ENCODE measurements at regions not wholly inside any gene's neighbourhood (a gene's known extent, or its start where the extent isn't known, plus 50 kb on each side); places are given as distances from the start of the nearest gene placed in this dataset.

DNA sequence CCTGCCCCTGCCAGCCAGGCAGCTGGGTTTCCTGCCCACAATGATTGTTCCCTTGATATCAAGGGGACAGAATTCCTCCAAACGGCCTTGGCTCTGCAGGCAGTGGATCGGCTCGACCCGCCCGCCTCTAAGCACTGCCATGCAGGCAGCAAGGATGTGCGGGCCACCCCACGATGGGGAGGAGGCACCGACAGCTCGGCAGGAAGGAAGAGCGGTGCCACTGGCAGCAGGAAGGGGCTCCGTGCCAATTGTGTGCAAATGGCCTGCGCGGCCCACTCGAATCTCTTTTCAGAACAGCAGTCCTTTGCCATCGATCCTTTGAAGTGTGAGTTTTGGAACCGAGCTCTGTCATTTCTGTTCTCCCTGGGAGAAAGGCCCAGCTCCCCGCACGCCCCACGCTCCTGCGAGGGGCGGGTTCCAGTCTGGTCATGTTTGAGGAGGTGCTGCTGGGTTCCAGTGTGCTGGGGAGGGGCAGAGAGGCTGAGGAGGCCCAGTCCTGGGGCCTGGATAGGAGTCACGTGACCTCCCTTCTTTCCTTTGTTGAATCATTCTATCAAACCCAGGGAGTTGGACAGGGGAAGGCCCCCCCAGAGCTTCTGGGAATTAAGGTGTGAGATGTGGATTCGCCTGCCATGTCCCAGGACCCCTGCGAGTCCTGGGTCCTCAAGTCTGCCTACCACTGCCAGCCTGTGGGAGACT, 406.0 kb downstream of the CTTN start (continued):
- TF ChIP-seq, protein P1, sequence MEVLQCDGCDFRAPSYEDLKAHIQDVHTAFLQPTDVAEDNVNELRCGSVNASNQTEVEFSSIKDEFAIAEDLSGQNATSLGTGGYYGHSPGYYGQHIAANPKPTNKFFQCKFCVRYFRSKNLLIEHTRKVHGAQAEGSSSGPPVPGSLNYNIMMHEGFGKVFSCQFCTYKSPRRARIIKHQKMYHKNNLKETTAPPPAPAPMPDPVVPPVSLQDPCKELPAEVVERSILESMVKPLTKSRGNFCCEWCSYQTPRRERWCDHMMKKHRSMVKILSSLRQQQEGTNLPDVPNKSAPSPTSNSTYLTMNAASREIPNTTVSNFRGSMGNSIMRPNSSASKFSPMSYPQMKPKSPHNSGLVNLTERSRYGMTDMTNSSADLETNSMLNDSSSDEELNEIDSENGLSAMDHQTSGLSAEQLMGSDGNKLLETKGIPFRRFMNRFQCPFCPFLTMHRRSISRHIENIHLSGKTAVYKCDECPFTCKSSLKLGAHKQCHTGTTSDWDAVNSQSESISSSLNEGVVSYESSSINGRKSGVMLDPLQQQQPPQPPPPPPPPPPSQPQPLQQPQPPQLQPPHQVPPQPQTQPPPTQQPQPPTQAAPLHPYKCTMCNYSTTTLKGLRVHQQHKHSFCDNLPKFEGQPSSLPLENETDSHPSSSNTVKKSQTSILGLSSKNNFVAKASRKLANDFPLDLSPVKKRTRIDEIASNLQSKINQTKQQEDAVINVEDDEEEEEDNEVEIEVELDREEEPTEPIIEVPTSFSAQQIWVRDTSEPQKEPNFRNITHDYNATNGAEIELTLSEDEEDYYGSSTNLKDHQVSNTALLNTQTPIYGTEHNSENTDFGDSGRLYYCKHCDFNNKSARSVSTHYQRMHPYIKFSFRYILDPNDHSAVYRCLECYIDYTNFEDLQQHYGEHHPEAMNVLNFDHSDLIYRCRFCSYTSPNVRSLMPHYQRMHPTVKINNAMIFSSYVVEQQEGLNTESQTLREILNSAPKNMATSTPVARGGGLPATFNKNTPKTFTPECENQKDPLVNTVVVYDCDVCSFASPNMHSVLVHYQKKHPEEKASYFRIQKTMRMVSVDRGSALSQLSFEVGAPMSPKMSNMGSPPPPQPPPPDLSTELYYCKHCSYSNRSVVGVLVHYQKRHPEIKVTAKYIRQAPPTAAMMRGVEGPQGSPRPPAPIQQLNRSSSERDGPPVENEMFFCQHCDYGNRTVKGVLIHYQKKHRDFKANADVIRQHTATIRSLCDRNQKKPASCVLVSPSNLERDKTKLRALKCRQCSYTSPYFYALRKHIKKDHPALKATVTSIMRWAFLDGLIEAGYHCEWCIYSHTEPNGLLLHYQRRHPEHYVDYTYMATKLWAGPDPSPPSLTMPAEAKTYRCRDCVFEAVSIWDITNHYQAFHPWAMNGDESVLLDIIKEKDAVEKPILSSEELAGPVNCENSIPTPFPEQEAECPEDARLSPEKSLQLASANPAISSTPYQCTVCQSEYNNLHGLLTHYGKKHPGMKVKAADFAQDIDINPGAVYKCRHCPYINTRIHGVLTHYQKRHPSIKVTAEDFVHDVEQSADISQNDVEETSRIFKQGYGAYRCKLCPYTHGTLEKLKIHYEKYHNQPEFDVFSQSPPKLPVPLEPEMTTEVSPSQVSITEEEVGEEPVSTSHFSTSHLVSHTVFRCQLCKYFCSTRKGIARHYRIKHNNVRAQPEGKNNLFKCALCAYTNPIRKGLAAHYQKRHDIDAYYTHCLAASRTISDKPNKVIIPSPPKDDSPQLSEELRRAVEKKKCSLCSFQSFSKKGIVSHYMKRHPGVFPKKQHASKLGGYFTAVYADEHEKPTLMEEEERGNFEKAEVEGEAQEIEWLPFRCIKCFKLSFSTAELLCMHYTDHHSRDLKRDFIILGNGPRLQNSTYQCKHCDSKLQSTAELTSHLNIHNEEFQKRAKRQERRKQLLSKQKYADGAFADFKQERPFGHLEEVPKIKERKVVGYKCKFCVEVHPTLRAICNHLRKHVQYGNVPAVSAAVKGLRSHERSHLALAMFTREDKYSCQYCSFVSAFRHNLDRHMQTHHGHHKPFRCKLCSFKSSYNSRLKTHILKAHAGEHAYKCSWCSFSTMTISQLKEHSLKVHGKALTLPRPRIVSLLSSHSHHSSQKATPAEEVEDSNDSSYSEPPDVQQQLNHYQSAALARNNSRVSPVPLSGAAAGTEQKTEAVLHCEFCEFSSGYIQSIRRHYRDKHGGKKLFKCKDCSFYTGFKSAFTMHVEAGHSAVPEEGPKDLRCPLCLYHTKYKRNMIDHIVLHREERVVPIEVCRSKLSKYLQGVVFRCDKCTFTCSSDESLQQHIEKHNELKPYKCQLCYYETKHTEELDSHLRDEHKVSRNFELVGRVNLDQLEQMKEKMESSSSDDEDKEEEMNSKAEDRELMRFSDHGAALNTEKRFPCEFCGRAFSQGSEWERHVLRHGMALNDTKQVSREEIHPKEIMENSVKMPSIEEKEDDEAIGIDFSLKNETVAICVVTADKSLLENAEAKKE (CRISPR knock-in tag; IDR thresholded peaks at IDR 0.05), result no peak
- no peak for TF ChIP-seq EZH2phosphoT487 (IDR thresholded peaks at IDR 0.05; ENCODE audit: unreplicated experiment)
- TF ChIP-seq, protein P2, sequence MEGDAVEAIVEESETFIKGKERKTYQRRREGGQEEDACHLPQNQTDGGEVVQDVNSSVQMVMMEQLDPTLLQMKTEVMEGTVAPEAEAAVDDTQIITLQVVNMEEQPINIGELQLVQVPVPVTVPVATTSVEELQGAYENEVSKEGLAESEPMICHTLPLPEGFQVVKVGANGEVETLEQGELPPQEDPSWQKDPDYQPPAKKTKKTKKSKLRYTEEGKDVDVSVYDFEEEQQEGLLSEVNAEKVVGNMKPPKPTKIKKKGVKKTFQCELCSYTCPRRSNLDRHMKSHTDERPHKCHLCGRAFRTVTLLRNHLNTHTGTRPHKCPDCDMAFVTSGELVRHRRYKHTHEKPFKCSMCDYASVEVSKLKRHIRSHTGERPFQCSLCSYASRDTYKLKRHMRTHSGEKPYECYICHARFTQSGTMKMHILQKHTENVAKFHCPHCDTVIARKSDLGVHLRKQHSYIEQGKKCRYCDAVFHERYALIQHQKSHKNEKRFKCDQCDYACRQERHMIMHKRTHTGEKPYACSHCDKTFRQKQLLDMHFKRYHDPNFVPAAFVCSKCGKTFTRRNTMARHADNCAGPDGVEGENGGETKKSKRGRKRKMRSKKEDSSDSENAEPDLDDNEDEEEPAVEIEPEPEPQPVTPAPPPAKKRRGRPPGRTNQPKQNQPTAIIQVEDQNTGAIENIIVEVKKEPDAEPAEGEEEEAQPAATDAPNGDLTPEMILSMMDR (conservative IDR thresholded peaks at IDR 0.05; ENCODE audit: low read depth in 2 of 2), result no peak
- TF ChIP-seq POLR2AphosphoS5 (IDR thresholded peaks at IDR 0.05; ENCODE audit: low read depth), result no peak

DNA sequence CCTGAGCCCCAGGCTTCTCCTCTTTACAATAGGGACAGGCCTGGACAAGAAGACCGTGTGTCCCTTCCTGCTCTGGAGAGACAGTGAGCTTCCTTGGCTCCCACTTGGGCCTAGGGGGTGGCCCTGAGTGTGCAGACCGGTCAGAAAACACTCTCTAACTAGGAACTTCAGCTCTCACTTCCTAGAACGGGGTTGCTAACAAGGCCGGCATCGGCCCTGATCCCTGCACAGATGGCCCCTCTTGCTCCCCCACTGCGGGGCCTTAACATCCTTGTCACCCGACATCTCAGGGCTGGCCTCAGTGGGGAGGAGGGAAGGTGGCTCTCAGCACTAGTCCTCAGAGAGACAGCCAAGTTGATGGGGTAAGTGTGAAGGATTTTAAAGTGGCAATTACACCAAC, 406.9 kb downstream of the CTTN start:
- Histone ChIP-seq H3F3A (replicated peaks; ENCODE audit: low read depth) (no peaks in the 10 kb centered on the region), H3K36me3 (ENCODE audit: insufficient read depth) (no peaks in the 10 kb centered on the region), H3K4me3 (no peak overlapping the region), H3K4me1 (ENCODE audit: insufficient read depth) (no peaks in the 10 kb centered on the region), H3K9me2 (ENCODE audit: insufficient read depth) (no peaks in the 10 kb centered on the region), H3K27me3 (ENCODE audit: insufficient read depth) (no peaks in the 10 kb centered on the region), H3K4me2 (no peak overlapping the region), H2AFZ (no peak overlapping the region), H3K79me2 (replicated peaks; ENCODE audit: insufficient read depth) (no peaks in the 10 kb centered on the region), H3K27ac (ENCODE audit: low read depth) (no peak overlapping the region), H4K20me1 (replicated peaks; ENCODE audit: insufficient read depth) (no peaks in the 10 kb centered on the region; the same call in 1 of the 2 replicates)
- no peak for DNase-seq (ENCODE audit: low spot score)
- H3K4me3 Mint-ChIP-seq, result no peak overlapping the region
- H3K27ac Mint-ChIP-seq, result no peak overlapping the region
- peaks cover 2% of the 10 kb centered on the region; the same call in 2 of the 3 replicates for H3K4me1 Mint-ChIP-seq
- ATAC-seq, result no peak
- H3K36me3 Mint-ChIP-seq (ENCODE audit: low read depth), result peaks cover 57% of the 10 kb centered on the region
- TF ChIP-seq NANOG (IDR thresholded peaks at IDR 0.05; ENCODE audit: borderline replicate concordance) (no peak), JUNB (IDR thresholded peaks at IDR 0.05; ENCODE audit: unreplicated experiment) (no peak)
- TF ChIP-seq, protein P3, sequence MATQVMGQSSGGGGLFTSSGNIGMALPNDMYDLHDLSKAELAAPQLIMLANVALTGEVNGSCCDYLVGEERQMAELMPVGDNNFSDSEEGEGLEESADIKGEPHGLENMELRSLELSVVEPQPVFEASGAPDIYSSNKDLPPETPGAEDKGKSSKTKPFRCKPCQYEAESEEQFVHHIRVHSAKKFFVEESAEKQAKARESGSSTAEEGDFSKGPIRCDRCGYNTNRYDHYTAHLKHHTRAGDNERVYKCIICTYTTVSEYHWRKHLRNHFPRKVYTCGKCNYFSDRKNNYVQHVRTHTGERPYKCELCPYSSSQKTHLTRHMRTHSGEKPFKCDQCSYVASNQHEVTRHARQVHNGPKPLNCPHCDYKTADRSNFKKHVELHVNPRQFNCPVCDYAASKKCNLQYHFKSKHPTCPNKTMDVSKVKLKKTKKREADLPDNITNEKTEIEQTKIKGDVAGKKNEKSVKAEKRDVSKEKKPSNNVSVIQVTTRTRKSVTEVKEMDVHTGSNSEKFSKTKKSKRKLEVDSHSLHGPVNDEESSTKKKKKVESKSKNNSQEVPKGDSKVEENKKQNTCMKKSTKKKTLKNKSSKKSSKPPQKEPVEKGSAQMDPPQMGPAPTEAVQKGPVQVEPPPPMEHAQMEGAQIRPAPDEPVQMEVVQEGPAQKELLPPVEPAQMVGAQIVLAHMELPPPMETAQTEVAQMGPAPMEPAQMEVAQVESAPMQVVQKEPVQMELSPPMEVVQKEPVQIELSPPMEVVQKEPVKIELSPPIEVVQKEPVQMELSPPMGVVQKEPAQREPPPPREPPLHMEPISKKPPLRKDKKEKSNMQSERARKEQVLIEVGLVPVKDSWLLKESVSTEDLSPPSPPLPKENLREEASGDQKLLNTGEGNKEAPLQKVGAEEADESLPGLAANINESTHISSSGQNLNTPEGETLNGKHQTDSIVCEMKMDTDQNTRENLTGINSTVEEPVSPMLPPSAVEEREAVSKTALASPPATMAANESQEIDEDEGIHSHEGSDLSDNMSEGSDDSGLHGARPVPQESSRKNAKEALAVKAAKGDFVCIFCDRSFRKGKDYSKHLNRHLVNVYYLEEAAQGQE (IDR thresholded peaks at IDR 0.05; ENCODE audit: unreplicated experiment), result no peak
- TF ChIP-seq, protein P2 (conservative IDR thresholded peaks at IDR 0.05; ENCODE audit: low read depth in 2 of 2), result no peak
- peaks cover 9% of the 10 kb centered on the region for H3K27me3 Mint-ChIP-seq (ENCODE audit: insufficient read depth, low read depth, poor library complexity)
- H3K9me3 Mint-ChIP-seq, result no peaks in the 10 kb centered on the region

Data from GM23338 (cell line).